ENCODE measurements at regions not wholly inside any gene's neighbourhood (a gene's known extent, or its start where the extent isn't known, plus 50 kb on each side); places are given as distances from the start of the nearest gene placed in this dataset.
A peak's percentile ranks its signal among the peaks of the same experiment; 100 is the strongest.
"Not testable (repeated sequence)": the region's sequence is repeated elsewhere in the genome, so short reads cannot be mapped to it uniquely, and the experiment has no call there.

DNA sequence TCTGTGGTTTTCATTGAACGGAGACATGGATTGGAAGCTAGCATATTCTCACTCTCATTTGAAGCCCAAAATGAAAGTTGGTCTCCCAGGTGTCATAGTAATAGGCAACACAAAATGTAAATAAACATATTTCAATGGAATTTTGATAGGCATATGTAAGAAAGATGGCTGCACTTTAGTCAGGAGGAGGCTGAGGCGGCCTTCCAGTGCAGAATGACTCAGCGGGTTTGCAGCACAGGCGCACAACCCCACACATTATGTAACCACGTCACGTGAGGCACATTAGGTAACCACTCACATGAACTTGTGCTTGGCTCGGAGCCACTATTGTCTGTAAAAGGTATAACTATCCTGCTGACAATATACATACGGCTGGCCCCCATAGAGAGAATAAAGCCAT lies 381.7 kb downstream of the GPAT3 start:
- peak; percentile 27 for DNase-seq (ENCODE audit: low read depth)
- H3K4me3 ChIP-seq (ENCODE audit: low read depth, low read length): no peak overlapping the region
- TF ChIP-seq, protein P1, sequence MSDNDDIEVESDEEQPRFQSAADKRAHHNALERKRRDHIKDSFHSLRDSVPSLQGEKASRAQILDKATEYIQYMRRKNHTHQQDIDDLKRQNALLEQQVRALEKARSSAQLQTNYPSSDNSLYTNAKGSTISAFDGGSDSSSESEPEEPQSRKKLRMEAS (IDR thresholded peaks at IDR 0.05; ENCODE audit: low read depth, low read length): no peak
- TF ChIP-seq, protein P2, sequence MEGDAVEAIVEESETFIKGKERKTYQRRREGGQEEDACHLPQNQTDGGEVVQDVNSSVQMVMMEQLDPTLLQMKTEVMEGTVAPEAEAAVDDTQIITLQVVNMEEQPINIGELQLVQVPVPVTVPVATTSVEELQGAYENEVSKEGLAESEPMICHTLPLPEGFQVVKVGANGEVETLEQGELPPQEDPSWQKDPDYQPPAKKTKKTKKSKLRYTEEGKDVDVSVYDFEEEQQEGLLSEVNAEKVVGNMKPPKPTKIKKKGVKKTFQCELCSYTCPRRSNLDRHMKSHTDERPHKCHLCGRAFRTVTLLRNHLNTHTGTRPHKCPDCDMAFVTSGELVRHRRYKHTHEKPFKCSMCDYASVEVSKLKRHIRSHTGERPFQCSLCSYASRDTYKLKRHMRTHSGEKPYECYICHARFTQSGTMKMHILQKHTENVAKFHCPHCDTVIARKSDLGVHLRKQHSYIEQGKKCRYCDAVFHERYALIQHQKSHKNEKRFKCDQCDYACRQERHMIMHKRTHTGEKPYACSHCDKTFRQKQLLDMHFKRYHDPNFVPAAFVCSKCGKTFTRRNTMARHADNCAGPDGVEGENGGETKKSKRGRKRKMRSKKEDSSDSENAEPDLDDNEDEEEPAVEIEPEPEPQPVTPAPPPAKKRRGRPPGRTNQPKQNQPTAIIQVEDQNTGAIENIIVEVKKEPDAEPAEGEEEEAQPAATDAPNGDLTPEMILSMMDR (IDR thresholded peaks at IDR 0.05; ENCODE audit: low read depth, low read length): no peak
- TF ChIP-seq POLR2A (IDR thresholded peaks at IDR 0.05; ENCODE audit: extremely low read depth, insufficient read length): no peak
- no peak for TF ChIP-seq MYC (IDR thresholded peaks at IDR 0.05; ENCODE audit: low read depth, low read length)

DNA sequence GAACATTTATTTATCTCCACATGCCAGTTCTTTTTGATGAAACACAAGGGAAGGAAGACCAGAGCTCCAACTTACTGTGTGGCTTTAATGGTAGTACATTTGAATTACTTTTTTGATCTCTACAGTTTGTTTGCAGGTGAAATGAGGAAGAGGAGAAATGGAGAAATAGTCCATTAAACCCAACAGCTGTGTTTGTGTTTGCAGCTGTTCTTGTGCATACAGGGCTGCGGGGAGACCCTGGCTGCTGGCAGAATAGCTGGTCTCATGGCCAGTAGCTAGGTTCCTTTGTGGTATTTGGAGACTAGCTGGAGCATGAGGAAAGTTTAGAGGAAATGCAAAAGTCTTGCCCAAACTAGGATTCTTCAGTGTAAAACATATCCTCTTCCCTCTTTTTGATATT lies 374.8 kb downstream of the GPAT3 start:
- DNase-seq (ENCODE audit: low read depth): peak; percentile 66
- H3K4me3 ChIP-seq (ENCODE audit: low read depth, low read length): no peak overlapping the region
- no peak for TF ChIP-seq MYC (IDR thresholded peaks at IDR 0.05; ENCODE audit: low read depth, low read length)
- no peak for TF ChIP-seq POLR2A (IDR thresholded peaks at IDR 0.05; ENCODE audit: extremely low read depth, insufficient read length)
- TF ChIP-seq, protein P1 (IDR thresholded peaks at IDR 0.05; ENCODE audit: low read depth, low read length): no peak
- TF ChIP-seq, protein P2 (IDR thresholded peaks at IDR 0.05; ENCODE audit: low read depth, low read length): no peak

DNA sequence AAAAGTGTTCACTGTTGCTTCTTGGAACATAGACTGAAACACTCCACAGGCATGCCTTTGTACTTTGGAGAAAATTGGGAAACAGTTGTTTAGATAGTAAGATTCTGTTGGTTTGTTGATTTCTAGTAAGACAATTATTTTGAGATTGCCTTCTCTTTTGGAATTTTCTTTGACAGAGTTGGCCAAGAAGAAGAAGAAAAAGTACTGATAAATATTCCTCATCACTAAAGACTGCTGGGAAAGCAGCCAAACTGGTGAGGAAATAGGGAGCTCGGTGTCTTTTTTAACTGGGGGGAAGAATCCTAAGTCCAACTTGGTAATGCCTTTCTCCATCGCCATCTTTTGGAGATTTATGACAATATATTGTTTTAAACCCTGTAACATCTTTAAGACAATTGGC lies 370.7 kb downstream of the GPAT3 start:
- TF ChIP-seq MYC (IDR thresholded peaks at IDR 0.05; ENCODE audit: low read depth, low read length): no peak
- TF ChIP-seq, protein P1 (IDR thresholded peaks at IDR 0.05; ENCODE audit: low read depth, low read length): no peak
- TF ChIP-seq, protein P2 (IDR thresholded peaks at IDR 0.05; ENCODE audit: low read depth, low read length): no peak
- no peak for TF ChIP-seq POLR2A (IDR thresholded peaks at IDR 0.05; ENCODE audit: extremely low read depth, insufficient read length)
- no peak overlapping the region for H3K4me3 ChIP-seq (ENCODE audit: low read depth, low read length)
- no peak for DNase-seq (ENCODE audit: low read depth)

DNA sequence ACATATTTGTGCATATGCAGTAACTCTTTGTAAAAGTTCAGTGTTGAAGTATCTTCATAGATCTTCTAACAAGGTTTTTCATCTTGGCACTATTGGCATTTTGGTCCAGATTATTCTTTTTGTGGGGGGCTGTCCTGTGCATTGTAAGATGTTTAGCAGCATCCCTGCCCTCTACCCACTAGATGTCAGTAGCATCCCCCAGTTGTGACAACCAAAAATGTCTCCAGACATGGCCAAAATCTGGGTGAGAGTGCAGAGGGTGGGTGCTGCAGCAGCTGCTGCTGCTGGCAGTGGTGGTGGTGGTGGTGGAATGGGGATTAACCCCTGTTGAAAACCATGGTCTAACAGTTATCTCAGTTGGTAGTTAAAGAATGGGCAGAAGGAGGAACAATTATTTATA lies 370.0 kb downstream of the GPAT3 start:
- TF ChIP-seq, protein P1 (IDR thresholded peaks at IDR 0.05; ENCODE audit: low read depth, low read length): no peak
- TF ChIP-seq, protein P2 (IDR thresholded peaks at IDR 0.05; ENCODE audit: low read depth, low read length): peak; percentile 50
- no peak overlapping the region for H3K4me3 ChIP-seq (ENCODE audit: low read depth, low read length)
- DNase-seq (ENCODE audit: low read depth): peak; percentile 40

DNA sequence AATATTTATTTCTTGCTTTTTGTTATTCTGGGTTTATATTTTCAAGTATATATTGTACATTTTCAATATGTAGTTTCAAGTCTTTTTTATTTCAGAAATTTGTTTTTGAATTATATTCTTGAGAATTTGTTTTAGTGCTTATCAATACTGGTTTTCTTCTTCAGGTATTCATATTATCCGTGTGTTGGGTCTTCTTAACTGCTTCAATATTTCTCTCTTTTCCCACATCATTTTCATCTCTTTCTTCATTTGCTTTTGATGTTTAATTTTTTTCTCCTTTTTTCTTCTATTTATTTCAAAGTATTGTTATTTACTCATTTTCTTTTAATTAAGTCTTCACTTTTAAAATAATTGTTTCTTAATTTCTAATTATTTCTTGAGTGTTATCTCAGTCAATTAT lies 367.8 kb downstream of the GPAT3 start:
- not testable (repeated sequence) for H3K4me3 ChIP-seq (ENCODE audit: low read depth, low read length)

DNA sequence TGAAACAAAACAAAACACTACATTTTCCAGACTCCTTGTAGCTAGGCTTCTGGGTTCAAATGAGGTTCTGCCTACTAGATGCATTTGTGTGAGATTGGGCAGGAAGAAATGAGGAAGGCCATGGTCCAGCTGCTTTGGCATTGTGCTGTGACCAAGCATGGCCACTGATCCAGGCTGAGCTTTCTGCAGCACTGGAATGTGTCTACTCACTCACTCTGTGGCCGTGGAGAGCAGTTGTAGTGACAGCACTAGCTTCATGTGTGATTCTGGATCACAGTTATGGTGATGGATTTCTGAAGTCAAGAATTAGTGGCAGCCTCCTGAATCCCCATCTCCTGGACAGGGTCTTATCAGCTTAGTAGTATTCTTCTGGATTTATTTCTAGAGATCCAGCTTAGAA lies 358.9 kb downstream of the GPAT3 start:
- TF ChIP-seq POLR2A (IDR thresholded peaks at IDR 0.05; ENCODE audit: extremely low read depth, insufficient read length): no peak
- TF ChIP-seq, protein P1 (IDR thresholded peaks at IDR 0.05; ENCODE audit: low read depth, low read length): no peak
- TF ChIP-seq, protein P2 (IDR thresholded peaks at IDR 0.05; ENCODE audit: low read depth, low read length): no peak
- no peak overlapping the region for H3K4me3 ChIP-seq (ENCODE audit: low read depth, low read length)
- no peak for DNase-seq (ENCODE audit: low read depth)

More for the DNA sequence above, 367.8 kb downstream of the GPAT3 start:
- not testable (repeated sequence) for DNase-seq (ENCODE audit: low read depth)
